NCI-H1417 (cell line): ENCODE measurements at regions not wholly inside any gene's neighbourhood (a gene's known extent, or its start where the extent isn't known, plus 50 kb on each side); places are given as distances from the start of the nearest gene placed in this dataset.

Source experiments
- DNase-seq, 3 experiments: peaks; one replicate each; lab custom pipeline; 2025; lab: John Stamatoyannopoulos, UW

DNA sequence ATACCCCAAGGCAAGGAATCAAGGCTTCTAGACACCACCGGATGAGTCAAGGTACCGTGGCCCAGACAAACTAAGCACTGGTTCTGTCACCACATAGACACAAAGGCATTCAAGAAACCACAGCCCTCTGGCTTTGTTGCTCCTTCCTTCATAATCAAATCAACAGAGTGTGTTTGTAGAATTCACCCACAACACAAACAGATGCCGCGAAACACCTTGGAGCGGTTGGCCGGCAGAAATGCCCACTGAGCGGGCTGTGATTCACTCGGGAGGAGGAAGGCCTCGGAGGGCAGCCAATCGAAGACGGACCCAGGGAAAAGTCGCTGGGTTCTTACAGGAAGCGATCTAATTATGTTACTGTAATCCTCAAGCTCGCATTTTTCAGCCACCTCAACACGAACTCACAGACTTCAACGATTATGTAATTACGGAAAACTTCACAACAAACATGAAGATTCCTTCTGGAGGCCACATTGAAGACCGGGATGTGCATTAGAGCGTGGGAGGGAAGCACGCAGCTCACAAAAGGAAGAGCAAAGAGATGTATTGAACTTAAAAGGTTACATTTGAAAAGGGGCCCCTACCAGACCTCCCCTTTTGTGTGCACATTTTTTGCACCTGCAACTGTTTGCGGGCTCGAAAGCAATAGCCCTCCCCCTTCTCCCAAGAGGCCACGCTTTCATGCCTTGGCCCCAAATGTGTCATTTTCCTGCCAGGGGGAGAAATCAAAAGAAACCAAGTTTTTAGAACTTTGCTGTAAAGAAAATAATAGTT is 184.7 kb upstream of the PREP start:
- DNase-seq, result no peak

DNA sequence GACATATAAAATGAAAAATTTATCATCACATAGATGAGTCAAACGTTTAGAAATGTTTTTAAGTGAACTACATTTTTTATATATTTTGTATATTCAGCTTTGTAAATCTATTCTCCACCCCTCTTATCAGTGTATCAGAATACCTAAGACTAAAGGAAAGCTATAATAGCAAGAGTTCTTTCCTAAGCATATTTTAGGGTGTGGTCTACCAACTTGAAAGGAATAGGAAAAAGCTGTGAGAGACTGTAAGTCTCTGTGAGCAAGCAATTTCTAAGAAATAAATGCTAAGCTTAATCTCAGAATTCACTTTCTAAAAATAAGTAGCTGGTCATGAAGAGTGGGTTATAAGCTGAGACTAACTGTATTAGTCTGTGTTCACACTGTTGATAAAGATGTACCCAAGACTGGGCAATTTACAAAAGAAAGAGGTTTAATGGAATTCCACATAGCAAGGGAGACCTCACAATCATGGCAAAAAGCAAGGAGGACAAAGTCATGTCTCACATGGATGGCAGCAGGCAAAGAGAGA is 175.4 kb upstream of the PREP start:
- no peak for DNase-seq

DNA sequence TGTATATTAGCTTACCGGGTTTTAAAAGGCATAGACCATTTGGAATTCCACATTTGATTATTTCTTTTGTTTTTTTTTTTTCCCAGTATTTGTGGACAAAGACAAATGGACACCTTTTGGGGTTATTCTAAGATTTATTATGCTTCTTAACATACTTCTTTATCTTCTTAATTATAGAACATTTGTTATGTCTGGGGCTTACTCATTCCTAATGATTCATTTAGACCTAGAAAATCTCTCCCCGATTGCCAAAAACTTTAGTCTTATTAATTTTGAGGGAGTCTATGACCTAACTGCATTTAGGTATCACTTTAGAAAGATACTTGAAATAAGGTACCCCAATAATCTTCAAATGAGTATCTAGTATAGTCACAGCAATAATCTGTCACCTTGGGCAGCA is 170.7 kb upstream of the PREP start:
- no peak for DNase-seq

DNA sequence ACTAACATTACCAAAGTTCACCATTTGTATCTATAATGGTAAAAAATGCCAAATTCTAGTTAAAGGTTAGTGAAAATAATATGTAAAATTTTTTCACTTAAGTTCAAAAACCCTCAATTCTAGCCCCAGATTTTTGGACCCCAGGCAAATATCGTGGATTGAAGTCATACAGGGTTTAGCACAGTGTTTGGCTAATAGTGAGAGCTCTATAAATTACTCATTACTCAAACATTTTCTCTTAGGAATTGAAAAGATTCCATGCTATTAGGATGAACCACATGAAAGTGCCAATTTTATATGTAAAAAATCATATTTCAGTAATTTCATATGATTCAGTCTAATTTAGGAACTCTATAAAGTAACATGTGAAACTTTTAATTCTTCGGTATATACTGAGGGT is 170.3 kb upstream of the PREP start:
- no peak for DNase-seq

DNA sequence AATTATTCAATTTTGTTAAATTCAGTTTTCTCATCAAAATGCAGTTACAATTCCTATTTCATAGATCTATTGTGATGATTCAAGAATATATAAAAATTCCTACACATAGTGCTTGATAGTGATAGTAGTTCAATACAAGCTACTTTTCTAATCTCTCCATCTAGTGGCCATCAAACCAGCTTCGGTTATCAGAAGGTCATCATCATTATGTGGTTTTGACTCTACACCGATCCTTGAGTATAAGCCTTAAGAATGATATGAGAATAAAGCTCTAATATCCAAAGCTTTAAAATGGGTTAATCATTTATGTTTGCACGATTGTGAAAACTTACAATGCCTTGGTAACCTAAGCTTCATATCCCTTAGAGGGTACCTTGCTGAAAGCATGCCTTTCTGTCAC is 167.5 kb upstream of the PREP start:
- no peak for DNase-seq

DNA sequence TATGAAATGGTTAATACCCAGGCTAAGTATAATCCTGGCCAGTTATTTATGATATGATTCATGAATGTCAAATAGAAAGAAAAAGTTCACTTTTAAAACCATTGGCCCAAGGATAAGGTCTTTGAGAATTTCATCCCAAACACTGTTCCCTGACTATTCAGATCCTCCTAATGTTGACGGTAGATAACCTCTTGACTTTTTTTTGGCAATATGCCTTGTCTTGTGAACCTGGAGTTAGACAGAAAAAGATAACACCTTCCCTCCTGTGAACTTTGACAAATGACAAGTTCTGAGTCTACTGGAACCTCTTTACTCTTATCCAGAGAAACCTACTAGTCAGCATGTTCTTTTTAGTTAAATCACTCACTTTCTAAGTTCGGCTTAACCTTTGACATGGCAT is 166.8 kb upstream of the PREP start:
- DNase-seq, result no peak

DNA sequence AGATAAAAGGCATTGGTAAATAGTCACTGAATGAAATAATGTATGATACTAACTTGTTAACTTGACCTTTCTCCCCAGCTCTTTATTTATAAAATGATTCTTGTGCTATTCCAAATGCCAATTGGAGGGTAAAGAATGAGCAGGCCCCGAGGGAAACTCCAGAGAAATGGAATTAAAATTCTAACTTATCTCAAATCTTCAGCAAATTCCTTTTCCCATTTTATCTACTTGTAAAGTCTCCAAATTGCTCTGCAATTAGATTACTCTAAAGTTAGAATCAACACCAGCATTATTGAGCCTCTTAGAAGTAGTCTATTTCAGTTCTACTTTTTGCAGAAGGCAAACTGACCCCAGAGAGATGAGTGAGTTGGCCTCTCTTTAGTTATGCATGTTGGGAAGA is 165.9 kb upstream of the PREP start:
- no peak for DNase-seq

DNA sequence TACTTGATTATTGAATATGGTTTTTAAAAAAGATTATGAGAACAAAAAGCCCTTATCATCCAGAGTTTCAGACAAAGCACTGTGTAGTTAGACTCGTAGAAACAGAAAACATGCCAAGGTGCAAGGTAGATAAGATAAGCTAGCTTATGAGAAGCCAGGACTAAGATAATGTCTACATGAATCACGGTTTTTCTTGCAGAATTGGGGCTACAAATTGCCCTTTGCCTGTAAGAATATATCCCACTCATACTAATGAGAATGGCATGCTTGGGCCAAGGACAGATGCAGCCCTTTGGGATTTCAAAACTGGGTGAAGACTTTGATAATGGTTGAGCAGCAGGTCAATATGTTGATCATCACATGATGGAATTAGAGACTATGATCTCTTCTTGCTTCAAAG is 165.3 kb upstream of the PREP start:
- DNase-seq, result no peak

DNA sequence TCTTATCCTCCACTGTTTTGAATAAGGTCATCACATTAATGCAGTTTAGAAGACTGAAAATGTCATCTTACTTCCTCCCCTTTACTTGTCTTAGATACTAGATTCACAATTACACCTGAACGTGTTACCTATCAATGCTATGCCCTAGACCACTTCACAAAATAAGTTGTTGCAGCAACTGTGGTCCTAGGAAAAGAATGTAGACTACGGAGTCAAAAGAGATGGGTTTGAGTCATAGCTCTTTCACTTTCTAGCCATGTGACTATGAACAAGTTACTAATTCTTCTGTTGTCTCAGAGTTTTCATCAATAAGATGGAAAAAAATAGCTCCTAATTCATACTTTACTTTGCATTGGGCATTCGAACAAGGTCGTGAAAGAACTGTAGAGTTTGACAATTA is 164.3 kb upstream of the PREP start:
- no peak for DNase-seq

DNA sequence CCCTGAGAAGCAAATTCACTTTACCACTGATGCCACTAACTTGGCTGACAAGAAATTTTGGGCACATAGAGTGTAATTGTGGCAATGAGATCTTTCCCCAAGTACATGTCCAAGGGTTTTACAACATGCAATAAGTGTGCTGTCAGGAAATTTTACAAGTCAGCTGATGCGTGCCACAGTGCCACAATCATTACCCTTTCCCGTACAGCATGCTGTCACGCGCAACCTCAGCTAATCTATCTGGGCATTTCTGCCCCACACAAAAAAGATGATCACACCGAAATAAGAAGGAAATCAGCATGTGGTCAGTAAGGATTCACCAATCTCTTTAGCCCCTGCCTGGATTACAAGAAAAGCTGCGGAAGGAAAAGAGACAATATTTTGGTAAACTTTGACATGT is 163.6 kb upstream of the PREP start:
- DNase-seq, result no peak

DNA sequence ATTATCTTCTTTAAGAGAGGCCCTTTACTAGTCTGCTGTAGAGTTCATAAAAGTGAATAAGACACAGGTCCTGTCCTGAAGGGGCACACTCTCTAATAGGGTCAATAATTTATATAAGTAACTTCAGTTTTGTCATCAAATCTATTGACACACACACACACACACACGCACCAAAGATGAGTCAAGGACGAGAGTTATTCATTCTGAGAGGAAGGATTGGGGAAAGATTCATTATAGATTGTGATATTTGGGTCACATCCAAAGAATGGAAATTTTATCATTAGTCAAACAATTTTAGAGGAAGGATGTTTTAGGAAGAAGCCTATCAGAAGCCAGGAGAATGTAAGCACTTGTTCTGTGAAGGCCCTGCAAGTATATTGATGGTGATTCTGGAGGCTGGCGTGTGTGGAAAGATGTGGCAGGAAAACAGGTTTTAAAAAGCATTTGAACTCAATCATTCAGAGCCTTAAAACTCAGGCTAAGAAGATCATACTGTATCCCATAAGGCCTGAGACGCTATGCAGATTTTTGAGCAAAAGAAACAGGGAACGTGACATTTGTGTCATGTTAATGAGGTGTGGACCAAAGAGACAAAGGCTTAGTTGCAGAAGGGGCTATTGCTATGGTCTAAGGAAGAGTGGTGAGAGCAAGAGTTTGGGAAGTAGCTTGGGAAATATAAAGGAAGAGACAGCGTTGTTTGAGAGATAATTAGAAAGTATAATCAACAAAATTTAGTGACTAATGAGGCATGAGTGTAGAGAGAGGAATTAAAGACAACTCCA is 161.4 kb upstream of the PREP start:
- DNase-seq, result no peak

DNA sequence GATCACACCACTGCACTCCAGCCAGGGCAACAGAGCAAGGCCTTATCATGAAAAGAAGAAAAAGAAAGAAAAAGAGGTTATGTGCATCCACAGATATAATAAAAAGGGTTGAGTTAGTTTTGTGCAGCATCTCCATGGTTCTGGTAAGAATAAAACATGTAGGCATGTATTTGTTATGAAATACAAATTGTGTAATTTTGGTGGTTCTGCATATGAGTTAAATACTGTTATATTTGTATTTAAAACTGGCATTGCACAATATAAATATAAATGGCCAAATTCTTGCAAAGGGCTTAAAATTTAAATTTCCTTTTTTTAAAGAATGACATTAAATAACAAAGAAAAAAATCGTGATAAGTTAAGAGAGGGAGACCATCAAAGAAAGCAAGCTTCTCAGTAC is 159.1 kb upstream of the PREP start:
- no peak for DNase-seq

DNA sequence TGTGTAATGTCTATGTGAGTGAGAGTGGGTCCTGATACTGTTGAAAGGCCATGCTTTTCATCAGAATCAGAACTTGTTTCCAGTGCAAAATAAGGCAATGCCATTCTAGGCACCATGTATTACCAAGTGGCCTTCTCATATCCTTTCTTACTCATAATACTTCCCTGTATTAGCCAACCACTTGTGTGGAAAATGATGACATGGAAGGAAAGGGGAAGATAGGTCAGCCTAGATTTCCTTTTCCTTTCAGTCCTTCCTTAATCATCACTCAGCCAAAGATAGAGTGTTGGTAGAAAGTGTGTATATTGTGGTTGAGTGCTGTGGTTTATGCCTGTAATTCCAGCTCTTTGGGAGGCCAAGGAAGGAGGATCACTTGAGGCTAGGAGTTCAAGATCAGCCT is 158.6 kb upstream of the PREP start:
- DNase-seq, result no peak

DNA sequence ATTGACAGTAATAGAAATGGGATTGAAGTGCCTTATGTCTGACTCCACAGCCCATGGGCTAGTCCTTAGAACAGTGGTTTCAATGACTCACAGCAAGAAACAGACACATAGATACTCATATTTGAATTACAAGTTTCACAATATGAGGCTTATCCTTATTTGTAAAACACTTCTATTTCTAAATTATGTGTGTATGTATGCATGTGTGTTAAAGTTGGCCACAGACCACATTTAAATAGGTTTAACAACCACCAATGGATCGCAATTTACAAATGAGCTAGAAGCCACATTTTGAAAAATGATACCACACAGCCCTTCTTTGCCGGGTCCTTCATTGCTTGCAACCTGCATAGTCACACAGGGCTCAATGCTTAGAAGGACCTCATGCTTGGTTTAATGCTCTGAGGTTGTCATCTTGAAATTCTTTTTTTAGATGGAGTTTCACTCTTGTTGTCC is 157.8 kb upstream of the PREP start:
- DNase-seq, result no peak

DNA sequence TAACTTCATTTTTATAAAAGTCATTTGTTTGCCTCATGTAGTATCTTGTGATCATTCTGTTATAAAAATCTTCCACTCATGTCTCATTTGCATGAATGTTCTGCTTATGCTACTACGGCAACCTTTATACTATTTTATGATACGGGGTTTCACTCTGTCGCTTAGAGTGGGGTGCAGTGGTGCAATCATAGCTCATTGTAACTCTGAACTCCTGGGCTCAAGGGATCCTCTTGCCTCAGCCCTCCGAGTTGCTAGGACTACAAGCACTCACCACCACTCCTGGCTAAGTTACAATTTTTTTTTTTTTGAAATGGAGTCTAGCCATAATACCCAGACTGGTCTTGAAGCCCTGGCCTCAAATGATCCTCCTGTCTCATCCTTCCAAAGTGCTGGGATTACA is 154.4 kb upstream of the PREP start:
- DNase-seq, result no peak

DNA sequence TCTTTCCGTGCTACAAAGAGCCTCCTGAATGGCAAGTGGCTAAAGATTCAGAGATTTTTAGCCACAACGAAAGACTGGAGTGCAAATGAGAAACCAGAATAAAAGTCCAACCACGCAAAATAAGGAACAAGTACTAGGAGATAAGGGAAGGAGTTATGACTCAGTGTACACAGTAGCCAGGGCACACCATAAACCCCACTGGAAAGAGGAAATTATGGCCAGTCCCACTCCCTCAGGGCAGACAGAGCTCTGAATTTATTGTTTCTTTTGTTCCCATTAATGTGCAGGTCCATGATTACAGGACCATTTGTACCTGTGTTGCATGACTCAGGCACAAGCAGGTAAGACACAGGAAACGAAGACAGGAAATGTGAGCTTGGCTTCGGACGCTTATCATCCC is 150.3 kb upstream of the PREP start:
- peak in 2 of 3 experiments; percentile 14 to 57 for DNase-seq

DNA sequence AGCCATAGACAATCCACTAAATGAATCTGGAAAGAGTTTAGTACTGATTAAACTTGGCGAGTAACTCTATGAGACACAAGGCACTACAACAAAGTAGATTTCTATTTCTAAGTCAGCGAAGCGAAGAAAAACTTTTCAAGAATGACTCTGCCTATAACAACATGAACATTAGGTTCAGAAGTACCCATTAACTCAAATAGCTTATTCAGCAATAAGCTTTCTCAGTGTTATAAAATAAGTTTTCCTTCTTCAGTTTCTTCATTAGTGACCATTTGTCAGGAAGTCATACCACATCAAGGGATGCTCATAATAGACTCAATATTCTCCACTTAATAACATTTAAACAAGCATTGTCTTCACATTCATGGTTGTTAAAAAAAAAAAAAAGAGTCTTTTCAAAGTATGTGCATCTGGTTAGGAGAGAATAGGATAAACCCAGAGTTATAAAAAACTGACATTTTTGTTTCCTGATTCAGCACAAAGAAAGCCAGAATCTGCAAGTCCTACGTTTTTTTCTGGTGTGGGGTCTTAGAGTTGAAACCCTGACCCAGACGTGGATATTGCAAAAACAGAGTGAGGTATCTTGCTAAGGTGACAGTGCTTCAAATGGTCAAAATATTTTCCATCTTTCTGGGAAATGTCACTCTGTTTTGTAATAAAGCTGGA is 148.2 kb upstream of the PREP start:
- DNase-seq, result no peak

DNA sequence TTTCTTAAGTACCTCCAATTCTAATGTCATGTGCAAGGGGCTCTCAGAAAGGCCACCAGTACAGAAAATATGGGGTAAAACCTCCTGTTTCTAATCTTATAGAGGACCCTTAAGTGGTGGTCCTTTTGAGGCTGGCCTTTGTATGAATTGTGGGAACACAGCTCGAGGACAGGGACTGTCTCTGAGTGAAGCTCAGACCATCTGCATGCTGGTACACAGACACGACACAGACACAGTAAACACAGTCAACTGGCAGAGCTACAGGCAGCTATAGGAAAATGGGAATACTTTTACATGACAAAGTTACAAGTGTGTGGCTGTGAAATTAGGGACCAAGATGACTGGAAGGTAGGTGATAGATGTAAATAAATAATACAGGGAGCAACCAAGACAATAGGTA is 143.9 kb upstream of the PREP start:
- no peak for DNase-seq

DNA sequence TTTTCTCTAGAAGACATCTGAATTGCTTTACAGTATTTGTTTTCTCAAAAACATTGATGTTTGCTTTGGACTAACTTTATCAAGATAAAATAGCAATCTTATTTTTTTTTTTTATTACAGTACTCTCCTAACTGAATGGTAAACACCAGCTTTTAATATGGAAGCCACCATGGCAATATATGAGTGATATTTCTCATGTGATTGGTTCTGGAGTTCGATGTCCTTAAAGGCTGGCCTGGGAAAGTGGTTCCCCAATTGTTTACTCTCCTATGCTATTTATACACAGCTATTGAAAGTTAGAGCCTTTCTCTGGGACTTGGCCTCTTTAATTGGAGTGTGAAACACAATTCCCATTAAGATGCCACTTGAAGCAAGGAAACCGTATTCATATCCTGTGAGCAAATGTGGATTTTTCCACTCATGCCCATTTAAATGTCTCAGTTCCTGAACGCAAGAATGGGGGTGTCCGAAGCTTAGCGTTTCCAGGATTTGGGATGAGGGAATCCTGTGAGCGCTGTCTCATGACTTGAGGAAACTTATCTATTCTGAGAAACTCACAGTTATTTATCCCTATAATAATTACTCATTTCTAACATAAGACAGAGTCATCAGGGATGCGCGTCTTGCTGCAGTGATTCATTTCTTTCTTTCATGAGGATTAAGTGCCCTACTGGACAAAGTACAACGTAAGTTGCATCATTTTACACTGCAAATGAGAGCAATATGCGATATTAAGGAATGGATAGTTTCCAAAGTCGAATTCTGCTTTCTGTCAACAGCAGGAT is 143.3 kb upstream of the PREP start:
- DNase-seq, result no peak

DNA sequence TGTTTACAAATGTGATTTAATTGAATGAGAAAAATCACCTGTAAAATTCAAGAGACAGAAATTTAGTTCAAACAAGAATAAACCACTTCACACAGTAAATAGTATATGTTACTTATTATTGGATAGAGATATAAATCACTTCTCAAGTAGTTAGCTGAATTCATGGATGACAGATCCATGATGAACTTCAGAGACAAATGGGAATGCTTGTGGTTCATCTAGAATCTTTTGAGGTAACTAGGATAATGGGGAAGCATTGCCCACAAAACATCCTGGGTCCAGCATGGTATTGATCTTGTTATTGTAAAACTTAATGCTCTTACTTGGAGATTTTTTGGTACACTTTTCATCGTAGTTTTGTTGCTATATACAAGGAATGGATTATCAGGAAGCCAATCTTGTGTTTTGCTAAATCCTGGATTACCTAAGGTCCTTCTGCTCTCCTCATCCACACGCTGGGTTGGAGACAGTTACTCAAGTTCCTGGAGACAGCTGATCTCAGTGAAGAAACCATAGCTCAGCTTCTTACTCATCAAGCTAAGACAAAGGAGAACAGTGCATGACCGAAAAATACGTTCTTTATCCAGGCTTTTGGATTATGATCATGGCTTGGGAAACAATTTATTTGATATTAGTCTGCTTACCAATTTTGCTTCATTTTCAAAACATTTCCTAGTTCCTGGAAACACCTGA is 142.5 kb upstream of the PREP start:
- DNase-seq, result peak in 1 of 3 experiments; percentile 13

DNA sequence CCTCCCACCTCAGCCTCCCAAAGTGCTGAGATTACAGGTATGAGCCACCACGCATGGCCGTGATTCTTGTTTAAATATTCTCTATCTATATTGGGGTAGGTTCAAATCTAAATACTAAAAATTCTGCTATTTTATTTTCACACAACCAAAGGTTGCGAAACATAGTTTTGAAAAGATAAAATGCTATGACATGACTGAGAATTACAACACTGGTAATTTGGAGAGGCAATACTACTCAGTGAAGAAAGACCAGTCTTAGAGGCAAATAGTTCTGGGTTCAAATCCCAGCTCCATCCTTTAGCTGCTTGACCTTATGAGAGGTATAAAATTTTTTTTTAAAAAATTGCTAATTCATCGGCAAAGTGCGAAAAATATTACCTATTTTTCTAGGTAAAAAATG is 137.0 kb upstream of the PREP start:
- no peak for DNase-seq
